ENCODE measurements at regions not wholly inside any gene's neighbourhood (a gene's known extent, or its start where the extent isn't known, plus 50 kb on each side); places are given as distances from the start of the nearest gene placed in this dataset.

DNA sequence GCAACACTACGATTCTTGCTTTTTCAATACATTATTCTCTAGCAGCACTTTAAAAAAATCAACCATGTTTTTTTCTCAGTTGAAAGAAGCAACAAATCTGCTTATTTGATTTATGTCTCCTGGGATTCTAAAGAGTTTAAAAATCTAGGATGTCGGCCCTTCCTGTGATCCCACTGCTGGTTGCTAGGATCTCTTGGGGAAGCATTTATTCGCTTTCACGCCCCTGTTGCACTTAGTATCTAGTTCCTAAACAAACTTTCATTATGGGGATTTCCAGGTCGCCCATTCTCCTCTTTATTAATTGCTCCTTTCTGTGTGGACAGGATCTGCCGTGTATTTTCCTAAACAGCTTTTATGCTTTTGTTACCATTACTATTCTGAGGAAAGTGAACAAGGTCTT is 313.5 kb downstream of the AGTPBP1 start:
- no peak for TF ChIP-seq CTCF (IDR thresholded peaks at IDR 0.05; ENCODE audit: low read length)
- TF ChIP-seq EZH2 (IDR thresholded peaks at IDR 0.05; ENCODE audit: borderline replicate concordance, low read length) = no peak
